SK-N-SH (cell line): ENCODE measurements at regions not wholly inside any gene's neighbourhood (a gene's known extent, or its start where the extent isn't known, plus 50 kb on each side); places are given as distances from the start of the nearest gene placed in this dataset.

Experiments used
- CTCF ChIA-PET: fragments of 300-600, 350-600 bp; formaldehyde crosslinking; extraction: SDS; loops from one replicate; lab custom pipeline; 2021; lab: Yijun Ruan, JAX
- POLR2A ChIA-PET: fragments of 350-600 bp; sonication (Branson Sonifier 250); formaldehyde crosslinking; extraction: SDS; loops from one replicate; lab custom pipeline; 2020; ENCODE audit warnings: antibody characterized with exemption, inconsistent platforms; lab: Yijun Ruan, JAX
- DNase-seq: peaks from one replicate; pipeline ENCODE4 v3.0.0; 2012
- H2AFZ ChIP-seq: fragments of 200-600 bp; sonication (generic); 2 replicates; pipeline ENCODE4 v1.8.1; 2016; ENCODE audit warnings: antibody characterized with exemption, mild to moderate bottlenecking, low read depth
- H3F3A ChIP-seq: fragments of 200-600 bp; sonication (generic); replicated peaks from 2 replicates; pipeline ENCODE3; 2016; ENCODE audit warnings: antibody characterized with exemption, mild to moderate bottlenecking; ENCODE audit not compliant: insufficient read depth
- H3K27ac ChIP-seq, 2 experiments: fragments of 200-500 bp in 1 of 2; fragments of 200-600 bp in 1 of 2; sonication (Bioruptor generic) in 1 of 2; sonication (generic), shearing (Covaris generic) in 1 of 2; 2 replicates each; pipeline versions ENCODE4 v1.5.1 to v1.6.1; 2014 to 2016; ENCODE audit warnings: low read depth in 2 of 2, inconsistent platforms in 1 of 2, low read length in 1 of 2, mild to moderate bottlenecking in 1 of 2, mixed read lengths in 1 of 2
- H3K27me3 ChIP-seq: fragments of 200-600 bp; sonication (generic), shearing (Covaris generic); 2 replicates; pipeline ENCODE4 v1.6.1; 2016; ENCODE audit warnings: mixed run types; ENCODE audit not compliant: insufficient read depth
- H3K36me3 ChIP-seq, 2 experiments: fragments of 200-500 bp in 1 of 2; fragments of 200-600 bp in 1 of 2; sonication (Bioruptor generic) in 1 of 2; sonication (generic) in 1 of 2; replicated peaks in 1 of 2; 2 replicates each; pipeline versions ENCODE3 to v1.5.1; 2014 to 2016; ENCODE audit warnings: low read length in 1 of 2, mild to moderate bottlenecking in 1 of 2; ENCODE audit not compliant: insufficient read depth in 2 of 2, control insufficient read depth in 1 of 2
- H3K4me1 ChIP-seq, 2 experiments: fragments of 200-500 bp in 1 of 2; fragments of 200-600 bp in 1 of 2; sonication (Bioruptor generic) in 1 of 2; sonication (generic), shearing (Covaris generic) in 1 of 2; 2 replicates each; pipeline versions ENCODE4 v1.5.1 to v1.6.1; 2014 to 2016; ENCODE audit warnings: low read depth in 1 of 2, low read length in 1 of 2, mixed run types in 1 of 2; ENCODE audit not compliant: insufficient read depth in 2 of 2, control insufficient read depth in 1 of 2
- H3K4me2 ChIP-seq: fragments of 200-600 bp; sonication (generic), shearing (Covaris generic); 2 replicates; pipeline ENCODE4 v1.6.1; 2017; ENCODE audit warnings: mixed run types
- H3K4me3 ChIP-seq, 2 experiments: fragments of 200-500 bp in 1 of 2; fragments of 200-600 bp in 1 of 2; sonication (Bioruptor generic) in 1 of 2; sonication (generic), shearing (Covaris generic) in 1 of 2; 2 replicates each; pipeline versions ENCODE4 v1.5.1 to v1.8.1; 2014 to 2016; ENCODE audit warnings: low read depth in 2 of 2, inconsistent platforms in 1 of 2, low read length in 1 of 2, mild to moderate bottlenecking in 1 of 2, mixed read lengths in 1 of 2, moderate library complexity in 1 of 2
- H3K79me2 ChIP-seq: fragments of 200-600 bp; sonication (generic); 2 replicates; pipeline ENCODE4 v1.8.1; 2017; ENCODE audit warnings: mild to moderate bottlenecking; ENCODE audit not compliant: insufficient read depth
- H3K9ac ChIP-seq: fragments of 200-600 bp; sonication (generic); 2 replicates; pipeline ENCODE4 v1.6.1; 2017; ENCODE audit warnings: mixed run types
- H3K9me2 ChIP-seq: fragments of 200-600 bp; sonication (generic); 2 replicates; pipeline ENCODE4 v1.6.1; 2017; ENCODE audit warnings: mixed run types
- H3K9me3 ChIP-seq: fragments of 200-600 bp; sonication (generic); 2 replicates; pipeline ENCODE4 v1.6.1; 2017; ENCODE audit warnings: mixed run types, mild to moderate bottlenecking, moderate library complexity
- H4K20me1 ChIP-seq: fragments of 200-600 bp; sonication (generic); 2 replicates; pipeline ENCODE4 v1.6.1; 2017; ENCODE audit warnings: mild to moderate bottlenecking, mixed run types; ENCODE audit not compliant: insufficient read depth
- CHD2 ChIP-seq: fragments of 150-350 bp; IDR thresholded peaks from 2 replicates; pipeline ENCODE4 v1.6.1; 2018; ENCODE audit warnings: low read length; ENCODE audit not compliant: partially characterized antibody
- EZH2phosphoT487 ChIP-seq: fragments of 200-600 bp; sonication (generic); IDR thresholded peaks from 2 replicates; pipeline ENCODE4 v1.6.1; 2017; ENCODE audit warnings: low read depth, mixed run types, mild to moderate bottlenecking, antibody characterized with exemption, moderate library complexity, borderline replicate concordance
- FOXJ3 ChIP-seq: sonication (generic); formaldehyde crosslinking; IDR thresholded peaks from 2 replicates; pipeline ENCODE4 v1.5.1; 2020; ENCODE audit warnings: mild to moderate bottlenecking, missing genetic modification reagents
- GATA2 ChIP-seq: sonication (generic); formaldehyde crosslinking; IDR thresholded peaks from 2 replicates; pipeline ENCODE4 v1.5.0; 2020; ENCODE audit warnings: mild to moderate bottlenecking, missing genetic modification reagents
- NFIC ChIP-seq: IDR thresholded peaks from 2 replicates; pipeline ENCODE4 v1.4.0; 2012; ENCODE audit warnings: borderline replicate concordance
- NRF1 ChIP-seq: IDR thresholded peaks from 2 replicates; pipeline ENCODE4 v1.6.1; 2012; ENCODE audit warnings: low read depth, mild to moderate bottlenecking, low read length
- POLR2AphosphoS5 ChIP-seq: IDR thresholded peaks from 2 replicates; pipeline ENCODE4 v1.6.1; 2012; ENCODE audit warnings: low read depth, low read length
- RFX5 ChIP-seq: IDR thresholded peaks from 2 replicates; pipeline ENCODE4 v1.6.1; 2012; ENCODE audit warnings: mild to moderate bottlenecking, improper control_type of control experiment, low read length
- SMC3 ChIP-seq: IDR thresholded peaks from 2 replicates; pipeline ENCODE4 v1.6.1; 2012; ENCODE audit warnings: low read depth, low read length, improper control_type of control experiment
- TAF1 ChIP-seq: IDR thresholded peaks from 2 replicates; pipeline ENCODE4 v1.6.1; 2012; ENCODE audit warnings: low read depth, mild to moderate bottlenecking, low read length, moderate library complexity, borderline replicate concordance
- TCF12 ChIP-seq: IDR thresholded peaks from 2 replicates; pipeline ENCODE4 v1.4.0; 2012
- TEAD4 ChIP-seq: IDR thresholded peaks from 2 replicates; pipeline ENCODE4 v1.4.0; 2012; ENCODE audit warnings: mild to moderate bottlenecking, borderline replicate concordance; ENCODE audit not compliant: insufficient read depth
- YY1 ChIP-seq: IDR thresholded peaks from 2 replicates; pipeline ENCODE4 v1.4.0; 2012; ENCODE audit warnings: low read depth, mild to moderate bottlenecking
- WGBS: methylation state at CpG from one replicate; pipeline ENCODE4 v1.1.6; 2017; ENCODE audit warnings: low lambda C conversion rate; 5-methylcytosine and 5-hydroxymethylcytosine counted together
- TF ChIP-seq, protein P1 (sequence below): fragments of 150-350 bp; IDR thresholded peaks from 2 replicates; pipeline ENCODE4 v1.6.1; 2016; ENCODE audit warnings: mild to moderate bottlenecking, low read depth, low read length
- TF ChIP-seq, protein P2 (sequence below): IDR thresholded peaks from 2 replicates; pipeline ENCODE4; 2012
- TF ChIP-seq, protein P3 (sequence below): fragments of 150-350 bp; IDR thresholded peaks from 2 replicates; pipeline ENCODE4 v1.6.1; 2017; ENCODE audit warnings: antibody characterized with exemption, low read length, low read depth, borderline replicate concordance
- TF ChIP-seq, protein P4 (sequence below): IDR thresholded peaks from 2 replicates; pipeline ENCODE4 v1.4.0; 2012; ENCODE audit warnings: low read depth, borderline replicate concordance
- TF ChIP-seq, protein P5 (sequence below): fragments of 200-600 bp; sonication (generic); IDR thresholded peaks from 2 replicates; pipeline ENCODE4 v1.6.1; 2017; ENCODE audit warnings: antibody characterized with exemption, mild to moderate bottlenecking, moderate library complexity

DNA sequence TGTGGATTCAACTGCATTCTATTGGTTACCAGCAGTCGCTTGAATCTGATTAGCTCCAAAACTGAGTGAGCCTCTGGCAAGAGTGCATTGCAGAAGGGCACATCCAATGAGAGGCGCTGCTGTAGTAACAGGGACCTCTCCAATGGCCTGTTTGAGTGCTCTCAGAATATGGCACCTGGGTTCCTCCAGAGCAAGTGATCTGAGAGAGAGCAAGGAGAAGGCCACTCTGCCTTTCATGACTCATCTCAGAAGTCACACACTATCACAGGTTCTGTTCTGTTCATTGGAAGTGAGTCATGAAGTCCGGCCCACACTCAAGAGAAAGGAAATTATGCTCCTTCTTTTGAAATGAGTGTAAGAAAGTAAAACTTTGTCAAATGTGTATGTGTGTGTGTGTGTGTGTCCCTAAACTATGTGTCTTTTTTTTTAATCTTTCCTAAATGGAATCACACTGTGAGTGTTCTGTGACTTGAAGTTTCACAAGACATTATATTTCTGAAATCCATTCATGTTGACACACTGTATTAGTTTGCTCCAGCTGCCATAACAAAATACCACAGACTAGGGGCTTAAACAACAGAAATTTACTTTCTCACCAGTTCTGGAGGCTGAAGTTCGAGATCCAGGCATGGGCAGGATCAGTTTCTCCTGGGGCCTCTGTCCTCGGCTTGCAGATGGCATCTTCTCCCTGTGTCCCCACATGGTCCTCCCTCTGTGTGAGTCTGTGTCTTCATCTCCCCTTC is 138.3 kb upstream of the CDYL start:
- H3K36me3 ChIP-seq, result no peaks in the 10 kb centered on the region
- no peaks in the 10 kb centered on the region for H3K9me3 ChIP-seq
- no peaks in the 10 kb centered on the region for H3F3A ChIP-seq
- CTCF ChIA-PET, result no interaction called here
- H3K79me2 ChIP-seq, result no peaks in the 10 kb centered on the region
- no peak overlapping the region for H3K27ac ChIP-seq
- no peak overlapping the region for H3K4me3 ChIP-seq
- no peaks in the 10 kb centered on the region for H3K27me3 ChIP-seq
- TF ChIP-seq POLR2AphosphoS5 (no peak), TCF12 (no peak), SMC3 (no peak), TEAD4 (no peak), GATA2 (CRISPR knock-in tag) (no peak)
- TF ChIP-seq, protein P1, sequence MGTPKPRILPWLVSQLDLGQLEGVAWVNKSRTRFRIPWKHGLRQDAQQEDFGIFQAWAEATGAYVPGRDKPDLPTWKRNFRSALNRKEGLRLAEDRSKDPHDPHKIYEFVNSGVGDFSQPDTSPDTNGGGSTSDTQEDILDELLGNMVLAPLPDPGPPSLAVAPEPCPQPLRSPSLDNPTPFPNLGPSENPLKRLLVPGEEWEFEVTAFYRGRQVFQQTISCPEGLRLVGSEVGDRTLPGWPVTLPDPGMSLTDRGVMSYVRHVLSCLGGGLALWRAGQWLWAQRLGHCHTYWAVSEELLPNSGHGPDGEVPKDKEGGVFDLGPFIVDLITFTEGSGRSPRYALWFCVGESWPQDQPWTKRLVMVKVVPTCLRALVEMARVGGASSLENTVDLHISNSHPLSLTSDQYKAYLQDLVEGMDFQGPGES, result no peak
- no peaks in the 10 kb centered on the region for H3K4me1 ChIP-seq
- POLR2A ChIA-PET, result no interaction called here
- no peak overlapping the region for H3K9ac ChIP-seq
- no peak overlapping the region for H3K4me2 ChIP-seq
- no peak overlapping the region for H2AFZ ChIP-seq
- no peaks in the 10 kb centered on the region for H3K9me2 ChIP-seq
- DNase-seq, result no peak
- H4K20me1 ChIP-seq, result no peaks in the 10 kb centered on the region
- WGBS, result 21% methylated on average over 5 of the region's 5 CpGs

DNA sequence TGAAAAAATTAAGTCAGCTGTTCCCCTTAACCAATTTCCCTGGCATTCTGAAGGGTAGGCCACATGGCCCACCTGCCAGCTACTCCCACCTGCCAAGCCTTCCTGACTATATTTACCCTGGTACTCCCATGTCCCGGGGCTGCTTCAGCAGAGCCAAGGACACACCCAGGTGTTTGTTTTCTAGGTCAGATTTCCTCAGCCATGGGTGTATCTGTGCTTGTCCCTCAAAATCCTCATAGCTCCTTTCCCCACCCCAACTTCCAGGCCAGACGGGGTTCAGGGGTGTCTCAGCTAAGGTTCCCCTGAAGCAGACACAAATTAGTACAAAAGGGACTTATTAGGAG is 139.4 kb upstream of the CDYL start:
- POLR2A ChIA-PET, result no interaction called here
- H3K9me3 ChIP-seq, result no peaks in the 10 kb centered on the region
- no peak overlapping the region for H3K27ac ChIP-seq
- 3% methylated on average over 2 of the region's 2 CpGs for WGBS
- H3K27me3 ChIP-seq, result no peaks in the 10 kb centered on the region
- H3K9ac ChIP-seq, result no peak overlapping the region
- no peaks in the 10 kb centered on the region for H3K36me3 ChIP-seq
- no peak overlapping the region for H3K4me2 ChIP-seq
- H3K4me3 ChIP-seq, result no peak overlapping the region
- no peaks in the 10 kb centered on the region for H3F3A ChIP-seq
- DNase-seq, result no peak
- TF ChIP-seq NFIC (no peak), NRF1 (no peak), EZH2phosphoT487 (no peak), YY1 (no peak), TAF1 (no peak), TCF12 (no peak), RFX5 (no peak), FOXJ3 (CRISPR knock-in tag) (no peak), GATA2 (CRISPR knock-in tag) (no peak), CHD2 (no peak), POLR2AphosphoS5 (no peak)
- TF ChIP-seq, protein P2, sequence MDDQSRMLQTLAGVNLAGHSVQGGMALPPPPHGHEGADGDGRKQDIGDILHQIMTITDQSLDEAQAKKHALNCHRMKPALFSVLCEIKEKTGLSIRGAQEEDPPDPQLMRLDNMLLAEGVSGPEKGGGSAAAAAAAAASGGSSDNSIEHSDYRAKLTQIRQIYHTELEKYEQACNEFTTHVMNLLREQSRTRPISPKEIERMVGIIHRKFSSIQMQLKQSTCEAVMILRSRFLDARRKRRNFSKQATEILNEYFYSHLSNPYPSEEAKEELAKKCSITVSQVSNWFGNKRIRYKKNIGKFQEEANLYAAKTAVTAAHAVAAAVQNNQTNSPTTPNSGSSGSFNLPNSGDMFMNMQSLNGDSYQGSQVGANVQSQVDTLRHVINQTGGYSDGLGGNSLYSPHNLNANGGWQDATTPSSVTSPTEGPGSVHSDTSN, result no peak
- TF ChIP-seq, protein P1, result no peak
- TF ChIP-seq, protein P3, sequence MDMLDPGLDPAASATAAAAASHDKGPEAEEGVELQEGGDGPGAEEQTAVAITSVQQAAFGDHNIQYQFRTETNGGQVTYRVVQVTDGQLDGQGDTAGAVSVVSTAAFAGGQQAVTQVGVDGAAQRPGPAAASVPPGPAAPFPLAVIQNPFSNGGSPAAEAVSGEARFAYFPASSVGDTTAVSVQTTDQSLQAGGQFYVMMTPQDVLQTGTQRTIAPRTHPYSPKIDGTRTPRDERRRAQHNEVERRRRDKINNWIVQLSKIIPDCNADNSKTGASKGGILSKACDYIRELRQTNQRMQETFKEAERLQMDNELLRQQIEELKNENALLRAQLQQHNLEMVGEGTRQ, result no peak
- TF ChIP-seq, protein P4, sequence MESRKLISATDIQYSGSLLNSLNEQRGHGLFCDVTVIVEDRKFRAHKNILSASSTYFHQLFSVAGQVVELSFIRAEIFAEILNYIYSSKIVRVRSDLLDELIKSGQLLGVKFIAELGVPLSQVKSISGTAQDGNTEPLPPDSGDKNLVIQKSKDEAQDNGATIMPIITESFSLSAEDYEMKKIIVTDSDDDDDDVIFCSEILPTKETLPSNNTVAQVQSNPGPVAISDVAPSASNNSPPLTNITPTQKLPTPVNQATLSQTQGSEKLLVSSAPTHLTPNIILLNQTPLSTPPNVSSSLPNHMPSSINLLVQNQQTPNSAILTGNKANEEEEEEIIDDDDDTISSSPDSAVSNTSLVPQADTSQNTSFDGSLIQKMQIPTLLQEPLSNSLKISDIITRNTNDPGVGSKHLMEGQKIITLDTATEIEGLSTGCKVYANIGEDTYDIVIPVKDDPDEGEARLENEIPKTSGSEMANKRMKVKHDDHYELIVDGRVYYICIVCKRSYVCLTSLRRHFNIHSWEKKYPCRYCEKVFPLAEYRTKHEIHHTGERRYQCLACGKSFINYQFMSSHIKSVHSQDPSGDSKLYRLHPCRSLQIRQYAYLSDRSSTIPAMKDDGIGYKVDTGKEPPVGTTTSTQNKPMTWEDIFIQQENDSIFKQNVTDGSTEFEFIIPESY, result no peak
- TF ChIP-seq, protein P5, sequence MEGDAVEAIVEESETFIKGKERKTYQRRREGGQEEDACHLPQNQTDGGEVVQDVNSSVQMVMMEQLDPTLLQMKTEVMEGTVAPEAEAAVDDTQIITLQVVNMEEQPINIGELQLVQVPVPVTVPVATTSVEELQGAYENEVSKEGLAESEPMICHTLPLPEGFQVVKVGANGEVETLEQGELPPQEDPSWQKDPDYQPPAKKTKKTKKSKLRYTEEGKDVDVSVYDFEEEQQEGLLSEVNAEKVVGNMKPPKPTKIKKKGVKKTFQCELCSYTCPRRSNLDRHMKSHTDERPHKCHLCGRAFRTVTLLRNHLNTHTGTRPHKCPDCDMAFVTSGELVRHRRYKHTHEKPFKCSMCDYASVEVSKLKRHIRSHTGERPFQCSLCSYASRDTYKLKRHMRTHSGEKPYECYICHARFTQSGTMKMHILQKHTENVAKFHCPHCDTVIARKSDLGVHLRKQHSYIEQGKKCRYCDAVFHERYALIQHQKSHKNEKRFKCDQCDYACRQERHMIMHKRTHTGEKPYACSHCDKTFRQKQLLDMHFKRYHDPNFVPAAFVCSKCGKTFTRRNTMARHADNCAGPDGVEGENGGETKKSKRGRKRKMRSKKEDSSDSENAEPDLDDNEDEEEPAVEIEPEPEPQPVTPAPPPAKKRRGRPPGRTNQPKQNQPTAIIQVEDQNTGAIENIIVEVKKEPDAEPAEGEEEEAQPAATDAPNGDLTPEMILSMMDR, result no peak
- TF ChIP-seq, all 33 proteins: peak for 0
- CTCF ChIA-PET, result no interaction called here
- Histone ChIP-seq H2AFZ (no peak overlapping the region), H3K79me2 (no peaks in the 10 kb centered on the region), H3K4me1 (no peaks in the 10 kb centered on the region), H4K20me1 (no peaks in the 10 kb centered on the region), H3K9me2 (no peaks in the 10 kb centered on the region)
